ENCODE measurements at regions not wholly inside any gene's neighbourhood (a gene's known extent, or its start where the extent isn't known, plus 50 kb on each side); places are given as distances from the start of the nearest gene placed in this dataset.

- no peak for TF ChIP-seq TGIF2 (CRISPR knock-in tag; IDR thresholded peaks at IDR 0.05)
Measured at GRCh38 chr4:127425851-127426250, 206.9 kb upstream of the INTU start (continued).

- Histone ChIP-seq H3K27ac (ENCODE audit: extremely low read length, insufficient read depth, low read length) (no peak overlapping the region), H4K20me1 (ENCODE audit: insufficient read depth, low read length) (no peaks in the 10 kb centered on the region), H3K4me2 (ENCODE audit: low read depth, low read length) (no peak overlapping the region), H3K4me1 (ENCODE audit: insufficient read depth, low read length) (no peaks in the 10 kb centered on the region), H3K9ac (ENCODE audit: insufficient read depth, low read depth, low read length) (no peak overlapping the region), H3K36me3 (replicated peaks in 1 of 2; ENCODE audit: control insufficient read depth in 1 of 2, insufficient read depth in 2 of 2, low read length in 2 of 2) (no peaks in the 10 kb centered on the region), H3K79me2 (ENCODE audit: insufficient read depth, low read length) (no peaks in the 10 kb centered on the region), H3K27me3 (ENCODE audit: control insufficient read depth in 1 of 2, insufficient read depth in 2 of 2, low read length in 2 of 2) (no peaks in the 10 kb centered on the region), H3K9me3 (ENCODE audit: low read length) (no peaks in the 10 kb centered on the region), H3K4me3 (replicated peaks in 1 of 3; ENCODE audit: insufficient read depth in 1 of 3, low read depth in 2 of 3, low read length in 3 of 3) (no peak overlapping the region), H2AFZ (ENCODE audit: low read length) (no peak overlapping the region)
- intact Hi-C loops (cut with micrococcal nuclease; ENCODE audit: unreplicated experiment) (no loop called here), in situ Hi-C loops (cut with HindIII; ENCODE audit: extremely low pct_ligation_motif_present, low pct_unique_long_range_greater_than_20kb) (no loop called here)
- ATAC-seq (no peak), FAIRE-seq (no peak), DNase-seq (ENCODE audit: low spot score) (no peak)
- POLR2A ChIA-PET: no interaction called here
- no TSS peak for BruUV-seq (replicated peaks)
- CTCF ChIA-PET (ENCODE audit: low intra/inter-chr PET ratio, low total read pairs): no interaction called here
- TF ChIP-seq ARID3A (IDR thresholded peaks at IDR 0.05; ENCODE audit: low read depth, low read length) (no peak), AHDC1 (CRISPR knock-in tag; IDR thresholded peaks at IDR 0.05; ENCODE audit: borderline replicate concordance) (no peak), LBX2 (CRISPR knock-in tag; IDR thresholded peaks at IDR 0.05; ENCODE audit: borderline replicate concordance) (no peak), HDAC6 (IDR thresholded peaks at IDR 0.05; ENCODE audit: low read depth, low read length) (no peak), ATF3 (CRISPR knock-in tag; IDR thresholded peaks at IDR 0.05) (no peak), RNF2 (conservative IDR thresholded peaks at IDR 0.05; ENCODE audit: low read depth) (no peak), ZNF691 (CRISPR knock-in tag; IDR thresholded peaks at IDR 0.05; ENCODE audit: borderline replicate concordance, low read depth) (no peak), SNAPC2 (CRISPR knock-in tag; IDR thresholded peaks at IDR 0.05) (no peak), ZNF335 (CRISPR knock-in tag; IDR thresholded peaks at IDR 0.05) (no peak)
Measured at GRCh38 chr4:127441571-127441970, 191.2 kb upstream of the INTU start.
